GM12875 (cell line): ENCODE measurements at regions not wholly inside any gene's neighbourhood (a gene's known extent, or its start where the extent isn't known, plus 50 kb on each side); places are given as distances from the start of the nearest gene placed in this dataset.
"Not testable (repeated sequence)": the region's sequence is repeated elsewhere in the genome, so short reads cannot be mapped to it uniquely, and the experiment has no call there.

Source experiments
- H3K4me3 ChIP-seq: one replicate; pipeline ENCODE4 v1.5.1; 2011; ENCODE audit warnings: low read depth, low read length, control low read depth
- CTCF ChIP-seq: IDR thresholded peaks from 2 replicates; pipeline ENCODE4 v1.5.1; 2011; ENCODE audit warnings: low read depth, mild to moderate bottlenecking, control low read depth, inconsistent platforms, low read length, moderate library complexity, borderline replicate concordance; ENCODE audit not compliant: insufficient read depth

GRCh38 chr1:82073659-82074058, 272.9 kb downstream of the ADGRL2 start:
- no peak overlapping the region for H3K4me3 ChIP-seq
- no peak for TF ChIP-seq CTCF

GRCh38 chr1:82073071-82073470, 272.3 kb downstream of the ADGRL2 start:
- no peak overlapping the region for H3K4me3 ChIP-seq
- no peak for TF ChIP-seq CTCF

GRCh38 chr1:82065916-82066315, 265.2 kb downstream of the ADGRL2 start:
- H3K4me3 ChIP-seq = no peak overlapping the region
- no peak for TF ChIP-seq CTCF

- no peak overlapping the region for H3K4me3 ChIP-seq
Observed at GRCh38 chr1:82064691-82065090, 264.0 kb downstream of the ADGRL2 start.

GRCh38 chr1:82062206-82062605, 261.5 kb downstream of the ADGRL2 start:
- no peak for TF ChIP-seq CTCF
- no peak overlapping the region for H3K4me3 ChIP-seq

More at GRCh38 chr1:82064691-82065090, 264.0 kb downstream of the ADGRL2 start:
- no peak for TF ChIP-seq CTCF

- no peak overlapping the region for H3K4me3 ChIP-seq
- TF ChIP-seq CTCF = no peak
Observed at GRCh38 chr1:82059959-82060358, 259.2 kb downstream of the ADGRL2 start.

GRCh38 chr1:82057011-82057410, 256.3 kb downstream of the ADGRL2 start:
- no peak for TF ChIP-seq CTCF
- no peak overlapping the region for H3K4me3 ChIP-seq

- H3K4me3 ChIP-seq = not testable (repeated sequence)
Observed at GRCh38 chr1:82055375-82055774, 254.6 kb downstream of the ADGRL2 start.
